PC-9 (cell line): ENCODE measurements at regions not wholly inside any gene's neighbourhood (a gene's known extent, or its start where the extent isn't known, plus 50 kb on each side); places are given as distances from the start of the nearest gene placed in this dataset.

Experiments used
- BruUV-seq: library from RNA; stranded (reverse); fragments of 400-500 nt; replicated peaks from 2 replicates; lab custom pipeline; 2021; lab: Mats Ljungman, UMichigan
- CTCF ChIA-PET: fragments of 300-600 bp; sonication (Branson Sonifier 250); formaldehyde crosslinking; loops from one replicate; lab custom pipeline; 2022; ENCODE audit warnings: antibody characterized with exemption; lab: Charles Lee
- POLR2A ChIA-PET: fragments of 300-600 bp; sonication (Branson Sonifier 250); formaldehyde crosslinking; loops from one replicate; lab custom pipeline; 2022; ENCODE audit warnings: antibody characterized with exemption; ENCODE audit not compliant: unreplicated experiment; lab: Charles Lee
- DNase-seq, 2 experiments: peaks; one replicate each; pipeline versions ENCODE4 v3.0.0 to v3.0.0-alpha.2; 2015 to 2022; ENCODE audit warnings: mixed read lengths in 1 of 2
- H2AFZ ChIP-seq: fragments of 200-600 bp; sonication (generic); 2 replicates; pipeline ENCODE4 v1.8.1; 2017; ENCODE audit warnings: antibody characterized with exemption
- H3F3A ChIP-seq: fragments of 200-600 bp; sonication (generic); 2 replicates; pipeline ENCODE4 v1.8.1; 2017; ENCODE audit warnings: antibody characterized with exemption, mild to moderate bottlenecking, low read depth; ENCODE audit not compliant: insufficient read depth
- H3K27ac ChIP-seq: fragments of 200-600 bp; sonication (generic); 2 replicates; pipeline ENCODE4 v1.6.1; 2016; ENCODE audit warnings: mixed run types
- H3K27me3 ChIP-seq: fragments of 200-600 bp; sonication (generic); 2 replicates; pipeline ENCODE4 v1.6.1; 2016; ENCODE audit warnings: low read depth, mixed run types; ENCODE audit not compliant: insufficient read depth
- H3K36me3 ChIP-seq: fragments of 200-600 bp; sonication (generic); 2 replicates; pipeline ENCODE4 v1.6.1; 2016; ENCODE audit warnings: low read depth, mixed run types
- H3K4me1 ChIP-seq: fragments of 200-600 bp; sonication (generic); replicated peaks from 2 replicates; pipeline ENCODE4 v1.6.1; 2016; ENCODE audit warnings: mixed run types; ENCODE audit not compliant: insufficient read depth
- H3K4me2 ChIP-seq: fragments of 200-600 bp; sonication (generic); 2 replicates; pipeline ENCODE4 v1.6.1; 2017; ENCODE audit warnings: mixed run types
- H3K4me3 ChIP-seq: fragments of 200-600 bp; sonication (generic); 2 replicates; pipeline ENCODE4 v1.6.1; 2016; ENCODE audit warnings: mixed run types
- H3K79me2 ChIP-seq: fragments of 200-600 bp; sonication (generic); 2 replicates; pipeline ENCODE4 v1.6.1; 2017; ENCODE audit warnings: low read depth, mixed run types
- H3K9me2 ChIP-seq: fragments of 200-600 bp; sonication (generic); 2 replicates; pipeline ENCODE4 v1.8.1; 2017; ENCODE audit warnings: mild to moderate bottlenecking; ENCODE audit not compliant: insufficient read depth
- H3K9me3 ChIP-seq: fragments of 200-600 bp; sonication (generic); 2 replicates; pipeline ENCODE4 v1.8.1; 2016; ENCODE audit warnings: low read depth; ENCODE audit not compliant: insufficient read depth
- H4K20me1 ChIP-seq: fragments of 200-600 bp; sonication (generic); 2 replicates; pipeline ENCODE4 v1.8.1; 2017; ENCODE audit not compliant: insufficient read depth
- EZH2 ChIP-seq: fragments of 200-600 bp; sonication (generic); IDR thresholded peaks from 2 replicates; pipeline ENCODE4 v1.8.0; 2017; ENCODE audit warnings: antibody characterized with exemption, low read depth
- intact Hi-C: fragments of 100-400 bp; cut with micrococcal nuclease; formaldehyde crosslinking; loops from one replicate; pipeline ENCODE4 v1.10.0; 2022; ENCODE audit not compliant: unreplicated experiment
- TF ChIP-seq, protein P1 (sequence below): fragments of 200-600 bp; sonication (generic); conservative IDR thresholded peaks from 2 replicates; pipeline ENCODE4 v1.6.1; 2017; ENCODE audit warnings: mixed run types, antibody characterized with exemption, mild to moderate bottlenecking, moderate library complexity

DNA sequence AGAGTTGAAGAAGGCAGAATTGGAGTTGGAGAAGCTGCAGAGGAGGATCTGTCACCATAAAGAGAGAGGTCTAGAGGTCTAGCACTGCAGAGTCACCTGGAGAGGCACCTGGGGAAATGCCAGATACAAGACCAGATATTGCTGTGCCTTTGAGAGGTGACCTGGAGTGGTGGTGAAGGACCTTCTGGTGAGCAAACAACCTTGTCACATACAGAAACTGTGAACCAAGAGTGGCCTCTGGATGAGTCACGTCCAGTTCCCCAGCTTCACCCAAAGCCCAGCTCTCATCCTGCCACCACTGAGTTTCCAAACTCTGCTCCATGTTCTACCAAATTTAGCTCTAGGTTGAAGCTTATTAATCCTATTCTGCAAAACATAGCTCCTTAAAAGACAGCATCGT is 131.1 kb upstream of the FBXL7 start:
- CTCF ChIA-PET: no interaction called here
- TF ChIP-seq, protein P1, sequence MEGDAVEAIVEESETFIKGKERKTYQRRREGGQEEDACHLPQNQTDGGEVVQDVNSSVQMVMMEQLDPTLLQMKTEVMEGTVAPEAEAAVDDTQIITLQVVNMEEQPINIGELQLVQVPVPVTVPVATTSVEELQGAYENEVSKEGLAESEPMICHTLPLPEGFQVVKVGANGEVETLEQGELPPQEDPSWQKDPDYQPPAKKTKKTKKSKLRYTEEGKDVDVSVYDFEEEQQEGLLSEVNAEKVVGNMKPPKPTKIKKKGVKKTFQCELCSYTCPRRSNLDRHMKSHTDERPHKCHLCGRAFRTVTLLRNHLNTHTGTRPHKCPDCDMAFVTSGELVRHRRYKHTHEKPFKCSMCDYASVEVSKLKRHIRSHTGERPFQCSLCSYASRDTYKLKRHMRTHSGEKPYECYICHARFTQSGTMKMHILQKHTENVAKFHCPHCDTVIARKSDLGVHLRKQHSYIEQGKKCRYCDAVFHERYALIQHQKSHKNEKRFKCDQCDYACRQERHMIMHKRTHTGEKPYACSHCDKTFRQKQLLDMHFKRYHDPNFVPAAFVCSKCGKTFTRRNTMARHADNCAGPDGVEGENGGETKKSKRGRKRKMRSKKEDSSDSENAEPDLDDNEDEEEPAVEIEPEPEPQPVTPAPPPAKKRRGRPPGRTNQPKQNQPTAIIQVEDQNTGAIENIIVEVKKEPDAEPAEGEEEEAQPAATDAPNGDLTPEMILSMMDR: no peak
- no peak for TF ChIP-seq EZH2

DNA sequence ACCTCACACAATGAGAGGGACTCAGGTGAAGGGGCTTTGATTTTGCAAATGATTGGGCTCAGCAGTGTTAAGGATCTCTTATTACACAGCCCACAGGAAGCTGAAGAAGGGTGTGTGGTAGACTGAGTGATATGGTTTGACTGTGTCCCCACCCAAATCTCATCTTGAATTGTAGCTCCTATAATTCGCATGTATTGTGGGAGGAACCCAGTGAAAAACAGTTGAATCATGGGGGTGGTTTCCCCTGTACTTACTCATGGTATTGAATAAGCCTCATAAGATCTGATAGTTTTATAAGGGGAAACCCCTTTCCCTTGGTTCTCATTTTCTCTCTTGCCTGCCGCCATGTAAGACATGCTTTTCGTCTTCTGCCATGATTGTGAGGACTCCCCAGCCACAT is 132.5 kb upstream of the FBXL7 start:
- POLR2A ChIA-PET: no interaction called here
- intact Hi-C loops: no loop called here
- no peak for TF ChIP-seq EZH2
- TF ChIP-seq, protein P1: no peak
- no peaks in the 10 kb centered on the region for H3K36me3 ChIP-seq
- no peak overlapping the region for H3K27ac ChIP-seq
- no peaks in the 10 kb centered on the region for H4K20me1 ChIP-seq
- no peak overlapping the region for H3K4me3 ChIP-seq
- H3K9me3 ChIP-seq: no peaks in the 10 kb centered on the region
- no peak overlapping the region for H2AFZ ChIP-seq
- no peak overlapping the region for H3K4me2 ChIP-seq
- no peaks in the 10 kb centered on the region for H3K4me1 ChIP-seq
- DNase-seq: no peak
- BruUV-seq: no TSS peak
- no peaks in the 10 kb centered on the region for H3K27me3 ChIP-seq
- H3K79me2 ChIP-seq: no peaks in the 10 kb centered on the region
- no peaks in the 10 kb centered on the region for H3K9me2 ChIP-seq
- CTCF ChIA-PET: no interaction called here
- H3F3A ChIP-seq: no peaks in the 10 kb centered on the region

More for the DNA sequence above, 131.1 kb upstream of the FBXL7 start:
- Histone ChIP-seq H3K27ac (no peak overlapping the region), H3K4me2 (no peak overlapping the region), H3K4me3 (no peak overlapping the region), H3K9me3 (no peaks in the 10 kb centered on the region), H3K27me3 (no peaks in the 10 kb centered on the region), H3K36me3 (no peaks in the 10 kb centered on the region), H3K9me2 (no peaks in the 10 kb centered on the region), H3F3A (no peaks in the 10 kb centered on the region), H3K79me2 (no peaks in the 10 kb centered on the region), H2AFZ (no peak overlapping the region), H3K4me1 (no peaks in the 10 kb centered on the region), H4K20me1 (no peaks in the 10 kb centered on the region)
- DNase-seq: no peak
- no TSS peak for BruUV-seq
- POLR2A ChIA-PET: no interaction called here
- intact Hi-C loops: no loop called here

DNA sequence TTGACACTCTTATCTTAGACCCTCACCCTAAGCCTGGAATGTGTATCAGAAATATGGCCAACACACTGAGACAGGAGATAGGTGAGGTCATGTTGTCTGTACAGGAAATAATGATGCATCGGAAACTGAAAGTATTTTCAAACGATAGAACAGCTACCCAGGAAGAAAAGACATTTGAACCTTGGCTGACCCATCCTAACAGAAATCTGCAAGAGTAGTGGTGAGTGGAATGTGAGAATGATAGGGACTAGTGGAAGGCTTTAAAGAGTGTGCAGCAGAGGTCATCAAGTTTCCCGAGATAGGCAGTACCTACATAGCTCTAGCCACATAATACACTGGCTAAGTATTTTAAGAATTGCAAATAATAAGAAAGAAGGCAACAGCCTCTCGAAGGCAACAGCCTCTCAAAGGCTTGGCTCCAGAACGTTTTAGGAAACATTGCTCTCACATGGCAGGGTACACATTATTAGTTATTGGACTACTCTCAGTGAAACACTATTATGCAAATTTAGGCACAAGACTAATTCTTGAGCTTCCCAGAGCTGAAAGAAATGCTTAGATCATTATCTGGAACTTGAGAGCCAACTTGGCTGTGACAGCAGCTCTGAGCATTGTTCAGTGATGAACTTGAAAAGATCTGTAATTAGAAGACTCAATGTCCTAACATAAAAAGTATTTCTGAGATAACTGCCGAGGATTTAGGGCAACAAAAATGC is 133.1 kb upstream of the FBXL7 start:
- Histone ChIP-seq H4K20me1 (no peaks in the 10 kb centered on the region), H3K79me2 (no peaks in the 10 kb centered on the region), H2AFZ (no peak overlapping the region), H3K27ac (no peak overlapping the region), H3F3A (no peaks in the 10 kb centered on the region), H3K4me1 (no peaks in the 10 kb centered on the region), H3K9me2 (no peaks in the 10 kb centered on the region), H3K9me3 (no peaks in the 10 kb centered on the region), H3K4me2 (no peak overlapping the region), H3K36me3 (no peaks in the 10 kb centered on the region), H3K4me3 (no peak overlapping the region), H3K27me3 (no peaks in the 10 kb centered on the region)
- CTCF ChIA-PET: no interaction called here
- no peak for TF ChIP-seq EZH2
- TF ChIP-seq, protein P1: no peak
- POLR2A ChIA-PET: no interaction called here
- no peak for DNase-seq
- intact Hi-C loops: no loop called here
- no TSS peak for BruUV-seq
